K562 (cell line): ENCODE measurements at regions not wholly inside any gene's neighbourhood (a gene's known extent, or its start where the extent isn't known, plus 50 kb on each side); places are given as distances from the start of the nearest gene placed in this dataset.

ENCODE experiments used
- BCL6 ChIP-seq: fragments of 250-450 bp; sonication (Bioruptor Pico); IDR thresholded peaks from 2 replicates; pipeline ENCODE4 v1.4.0; 2020
- MAZ ChIP-seq, 2 experiments: fragments of 450-650 bp in 1 of 2; sonication (generic) in 1 of 2; formaldehyde crosslinking; IDR thresholded peaks in 1 of 2; conservative IDR thresholded peaks in 1 of 2; 2 replicates each; pipeline versions ENCODE4 v1.4.0 to v1.5.0; 2020; ENCODE audit warnings: mild to moderate bottlenecking in 1 of 2, missing genetic modification reagents in 1 of 2
- NBN ChIP-seq: fragments of 450-650 bp; IDR thresholded peaks from 2 replicates; pipeline ENCODE4 v1.6.1; 2016; ENCODE audit warnings: low read depth, mild to moderate bottlenecking
- RBM39 ChIP-seq: fragments of 200-400 bp; formaldehyde crosslinking; optimal IDR thresholded peaks from 2 replicates; pipeline ENCODE3; 2018; ENCODE audit warnings: low read depth, low read length

GRCh38 chr18:27242392-27243047, 57.4 kb upstream of the CHST9 start:
- TF ChIP-seq BCL6 (no peak), MAZ (CRISPR knock-in tag; conservative IDR thresholded peaks at IDR 0.05 in 1 of 2, IDR thresholded peaks at IDR 0.05 in 1 of 2) (no peak), RBM39 (no peak), NBN (no peak)
